Transverse colon (tissue), 4 donors: ENCODE measurements at regions not wholly inside any gene's neighbourhood (a gene's known extent, or its start where the extent isn't known, plus 50 kb on each side); places are given as distances from the start of the nearest gene placed in this dataset.

Source experiments
- DNase-seq: peaks from one replicate; pipeline ENCODE4 v3.0.0-alpha.2; 2019
- H3K27ac ChIP-seq, 4 donors: fragments of 200-600 bp; sonication (generic); 2 replicates each; pipeline ENCODE4 v1.5.1; 2016 to 2018; ENCODE audit warnings: inconsistent platforms in 4 of 4
- H3K27me3 ChIP-seq: fragments of 200-600 bp; sonication (generic); 2 replicates; pipeline ENCODE4 v1.5.1; 2017; ENCODE audit warnings: inconsistent platforms
- H3K36me3 ChIP-seq, 4 donors: fragments of 200-600 bp; sonication (generic); 2 replicates each; pipeline ENCODE4 v1.5.1; 2017 to 2019; ENCODE audit warnings: inconsistent platforms in 4 of 4
- H3K4me1 ChIP-seq, 4 donors: fragments of 200-600 bp; sonication (generic); 2 replicates each; pipeline ENCODE4 v1.5.1; 2017 to 2020; ENCODE audit warnings: inconsistent platforms in 4 of 4
- H3K4me3 ChIP-seq, 4 donors: fragments of 200-600 bp; sonication (generic); 1 replicate in 1 of 4; 2 replicates in 3 of 4; pipeline versions ENCODE4 v1.5.1 to v1.6.1; 2017 to 2019; ENCODE audit warnings: inconsistent platforms in 4 of 4
- H3K9me3 ChIP-seq, 2 donors: fragments of 200-600 bp; sonication (generic); 2 replicates each; pipeline ENCODE4 v1.5.1; 2017 to 2019; ENCODE audit warnings: inconsistent platforms in 2 of 2
- EP300 ChIP-seq: sonication (generic); formaldehyde crosslinking; IDR thresholded peaks from one replicate; pipeline ENCODE4 v1.6.1; 2017; ENCODE audit warnings: antibody characterized with exemption, low read depth
- POLR2A ChIP-seq: fragments of 450-650 bp; IDR thresholded peaks from one replicate; pipeline ENCODE4 v1.6.1; 2016; ENCODE audit warnings: antibody characterized with exemption, mild to moderate bottlenecking, moderate library complexity
- POLR2AphosphoS5 ChIP-seq, 3 donors: sonication (generic); formaldehyde crosslinking; IDR thresholded peaks; one replicate each; pipeline ENCODE4 v1.6.1; 2016; ENCODE audit warnings: antibody characterized with exemption in 3 of 3
- WGBS, 2 donors: methylation state at CpG; one replicate each; pipeline ENCODE4 v1.1.5; 2018; ENCODE audit warnings: low coverage in 1 of 2; 5-methylcytosine and 5-hydroxymethylcytosine counted together
- in situ Hi-C, 4 donors: fragments of 200-750 bp; cut with MboI; loops; one replicate each; pipeline versions ENCODE4 v1.15.0 to v1.15.1; 2017; ENCODE audit warnings: low sequenced_read_pairs in 3 of 4, low pct_ligation_motif_present in 1 of 4, low pct_unique_long_range_greater_than_20kb in 1 of 4
- intact Hi-C: fragments of 100-400 bp; cut with DNase I; formaldehyde crosslinking; loops from one replicate; pipeline ENCODE4 v1.15.1; 2023; ENCODE audit warnings: low total_unique reads
- TF ChIP-seq, protein P1 (sequence below), 5 experiments: fragments of 200-600 bp in 3 of 5; fragments of 450-650 bp in 2 of 5; sonication (generic) in 3 of 5; IDR thresholded peaks; 1 replicate in 2 of 5; 2 replicates in 3 of 5; pipeline ENCODE4 v1.5.1; 2016 to 2017; ENCODE audit warnings: antibody characterized with exemption in 5 of 5, inconsistent platforms in 3 of 5, mild to moderate bottlenecking in 2 of 5, moderate library complexity in 1 of 5

DNA sequence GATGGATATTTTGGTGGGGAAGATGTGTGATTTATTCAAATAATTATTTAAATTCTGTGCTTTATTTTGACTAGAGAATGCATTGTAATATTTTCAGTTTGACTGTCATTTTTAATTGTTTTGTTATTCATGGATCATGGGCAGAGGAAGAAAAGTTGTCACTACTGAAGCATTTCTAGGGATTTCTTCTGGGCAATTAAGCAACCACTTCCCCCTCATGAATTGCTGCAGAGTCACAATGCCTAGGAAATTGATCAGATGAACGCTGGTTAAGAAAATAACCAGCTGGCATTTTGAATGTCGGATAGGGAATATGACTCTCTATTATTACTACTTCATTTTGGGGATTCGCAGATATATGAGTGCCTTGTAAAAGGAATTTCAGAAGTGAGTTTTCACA is 283.3 kb downstream of the IL15 start:
- H3K27ac ChIP-seq, result no peak overlapping the region
- intact Hi-C loops, result no loop called here
- no peak overlapping the region for H3K4me3 ChIP-seq
- DNase-seq, result no peak
- 75 to 77% methylated on average over 3 of the region's 3 CpGs for WGBS, 2 donors
- H3K36me3 ChIP-seq, result no peaks in the 10 kb centered on the region
- TF ChIP-seq EP300, result no peak
- TF ChIP-seq POLR2A, result no peak
- TF ChIP-seq, protein P1, sequence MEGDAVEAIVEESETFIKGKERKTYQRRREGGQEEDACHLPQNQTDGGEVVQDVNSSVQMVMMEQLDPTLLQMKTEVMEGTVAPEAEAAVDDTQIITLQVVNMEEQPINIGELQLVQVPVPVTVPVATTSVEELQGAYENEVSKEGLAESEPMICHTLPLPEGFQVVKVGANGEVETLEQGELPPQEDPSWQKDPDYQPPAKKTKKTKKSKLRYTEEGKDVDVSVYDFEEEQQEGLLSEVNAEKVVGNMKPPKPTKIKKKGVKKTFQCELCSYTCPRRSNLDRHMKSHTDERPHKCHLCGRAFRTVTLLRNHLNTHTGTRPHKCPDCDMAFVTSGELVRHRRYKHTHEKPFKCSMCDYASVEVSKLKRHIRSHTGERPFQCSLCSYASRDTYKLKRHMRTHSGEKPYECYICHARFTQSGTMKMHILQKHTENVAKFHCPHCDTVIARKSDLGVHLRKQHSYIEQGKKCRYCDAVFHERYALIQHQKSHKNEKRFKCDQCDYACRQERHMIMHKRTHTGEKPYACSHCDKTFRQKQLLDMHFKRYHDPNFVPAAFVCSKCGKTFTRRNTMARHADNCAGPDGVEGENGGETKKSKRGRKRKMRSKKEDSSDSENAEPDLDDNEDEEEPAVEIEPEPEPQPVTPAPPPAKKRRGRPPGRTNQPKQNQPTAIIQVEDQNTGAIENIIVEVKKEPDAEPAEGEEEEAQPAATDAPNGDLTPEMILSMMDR (IDR thresholded peaks at IDR 0.05), result no peak
- no peak for TF ChIP-seq POLR2AphosphoS5 (IDR thresholded peaks at IDR 0.05)
- H3K27me3 ChIP-seq, result no peaks in the 10 kb centered on the region
- no peaks in the 10 kb centered on the region for H3K4me1 ChIP-seq
- in situ Hi-C loops, result no loop called here
- H3K9me3 ChIP-seq, result no peaks in the 10 kb centered on the region

DNA sequence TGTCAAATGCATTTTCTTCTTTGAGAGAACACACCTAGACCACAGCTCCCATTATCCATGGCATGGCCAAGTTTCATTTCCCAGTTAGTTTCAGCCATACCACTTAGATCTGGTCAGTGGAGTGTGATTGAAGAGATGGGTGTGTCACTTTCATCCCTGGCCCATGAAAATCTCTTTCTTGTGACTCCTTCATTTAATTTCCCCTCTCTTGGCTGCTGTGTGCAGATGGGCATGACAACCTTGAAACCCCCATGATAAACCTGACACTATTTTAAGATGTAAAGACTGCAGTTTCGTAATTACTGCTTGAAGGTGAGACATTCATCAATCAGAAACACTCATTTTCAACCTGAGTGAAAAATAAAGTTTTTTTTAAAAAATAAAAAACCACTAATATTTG is 284.9 kb downstream of the IL15 start:
- Histone ChIP-seq H3K9me3 (no peaks in the 10 kb centered on the region), H3K36me3 (no peaks in the 10 kb centered on the region), H3K27ac (no peak overlapping the region), H3K4me1 (no peaks in the 10 kb centered on the region), H3K27me3 (no peaks in the 10 kb centered on the region), H3K4me3 (no peak overlapping the region)
- TF ChIP-seq, protein P1 (IDR thresholded peaks at IDR 0.05), result no peak
- TF ChIP-seq POLR2AphosphoS5 (IDR thresholded peaks at IDR 0.05), result no peak
- no peak for TF ChIP-seq POLR2A
- no peak for TF ChIP-seq EP300
- intact Hi-C loops (no loop called here), in situ Hi-C loops (no loop called here)
- no peak for DNase-seq
- WGBS, 2 donors, result 86 to 88% methylated on average over 1 of the region's 1 CpG

DNA sequence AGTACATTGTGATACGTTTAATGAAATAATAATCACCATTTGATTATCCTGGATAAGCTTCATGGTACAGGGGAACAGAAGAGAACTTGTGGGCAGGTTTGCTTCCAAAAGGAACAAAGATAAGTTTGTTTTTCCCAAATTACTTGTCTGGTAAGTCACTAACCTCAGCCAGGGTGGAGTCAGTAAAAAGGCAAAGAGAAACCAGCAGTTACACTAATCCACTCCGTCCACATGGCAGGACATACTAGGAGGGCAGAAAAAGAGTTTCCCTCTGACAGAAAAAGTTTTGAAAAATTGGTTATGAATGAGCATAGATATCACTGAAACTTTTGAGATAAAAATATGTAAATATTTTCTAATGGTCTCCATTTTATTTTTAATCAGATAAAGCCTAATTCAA is 285.9 kb downstream of the IL15 start:
- TF ChIP-seq EP300 (no peak), POLR2AphosphoS5 (IDR thresholded peaks at IDR 0.05) (no peak), POLR2A (no peak)
- TF ChIP-seq, protein P1 (IDR thresholded peaks at IDR 0.05), result no peak
- intact Hi-C loops, result no loop called here
- Histone ChIP-seq H3K4me1 (no peaks in the 10 kb centered on the region), H3K36me3 (no peaks in the 10 kb centered on the region), H3K27ac (no peak overlapping the region), H3K9me3 (no peaks in the 10 kb centered on the region), H3K4me3 (no peak overlapping the region), H3K27me3 (no peaks in the 10 kb centered on the region)
- DNase-seq, result no peak
- 74 to 100% methylated on average over 2 of the region's 2 CpGs for WGBS, 2 donors
- in situ Hi-C loops, result no loop called here

DNA sequence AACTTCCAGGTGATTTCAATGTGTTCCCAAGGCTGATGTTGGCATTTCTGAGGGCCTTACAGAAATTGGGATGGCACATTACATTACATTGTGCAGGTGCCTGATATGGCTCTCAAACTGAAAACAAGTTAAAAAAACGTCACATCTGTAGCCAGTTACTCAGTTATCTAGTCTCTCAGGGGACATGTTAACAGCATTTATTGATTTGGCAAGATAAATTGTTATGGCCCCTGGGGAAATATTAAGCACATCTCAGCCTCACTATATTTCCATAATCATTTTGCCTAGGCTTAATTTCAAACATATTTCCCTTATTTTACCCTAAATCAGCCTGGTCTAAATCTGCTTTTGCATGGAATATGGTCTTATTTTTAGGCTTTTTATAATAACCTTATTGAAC is 290.0 kb downstream of the IL15 start:
- TF ChIP-seq, protein P1 (IDR thresholded peaks at IDR 0.05), result no peak
- TF ChIP-seq EP300, result no peak
- TF ChIP-seq POLR2AphosphoS5 (IDR thresholded peaks at IDR 0.05), result no peak
- no peak for TF ChIP-seq POLR2A
- in situ Hi-C loops, result no loop called here
- WGBS, 2 donors, result 14 to 20% methylated on average over 1 of the region's 1 CpG
- intact Hi-C loops, result no loop called here
- Histone ChIP-seq H3K27me3 (no peaks in the 10 kb centered on the region), H3K4me1 (no peaks in the 10 kb centered on the region), H3K27ac (no peak overlapping the region), H3K36me3 (no peaks in the 10 kb centered on the region), H3K9me3 (no peaks in the 10 kb centered on the region), H3K4me3 (no peak overlapping the region)
- no peak for DNase-seq
